ENCODE measurements at regions not wholly inside any gene's neighbourhood (a gene's known extent, or its start where the extent isn't known, plus 50 kb on each side); places are given as distances from the start of the nearest gene placed in this dataset.

DNA sequence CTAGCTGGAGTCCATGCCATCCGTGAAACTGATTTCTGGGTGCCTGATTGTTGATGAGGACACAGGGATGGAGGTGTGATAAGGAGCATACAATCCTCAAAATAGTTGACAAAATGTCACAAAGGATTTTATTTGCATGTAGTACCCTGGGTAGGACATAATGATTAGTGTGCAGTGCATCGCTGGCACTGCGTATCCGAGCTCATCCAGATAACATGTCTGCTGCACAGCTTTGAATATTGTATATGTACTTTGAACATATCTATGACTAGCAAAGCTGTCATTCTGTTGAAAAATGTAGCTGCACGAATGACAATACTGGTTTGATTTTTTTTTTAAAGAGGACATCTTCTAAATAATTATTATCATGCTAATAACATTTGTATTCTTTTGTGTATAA lies 529.7 kb upstream of the FANCL start:
- TF ChIP-seq CTCF (IDR thresholded peaks at IDR 0.05): no peak
- TF ChIP-seq POLR2A (IDR thresholded peaks at IDR 0.05): no peak
